HCT116 (cell line): ENCODE measurements at regions not wholly inside any gene's neighbourhood (a gene's known extent, or its start where the extent isn't known, plus 50 kb on each side); places are given as distances from the start of the nearest gene placed in this dataset.

ENCODE experiments used
- ATAC-seq: fragments of 200-7000 bp; cut with Tn5 transposase; 2 replicates; pipeline ENCODE4 v1.9.1; 2020; ENCODE audit warnings: mild to moderate bottlenecking, moderate library complexity
- BruUV-seq: library from RNA; stranded (reverse); fragments of 400-500 nt; replicated peaks from 2 replicates; lab custom pipeline; 2021; lab: Mats Ljungman, UMichigan
- CTCF ChIA-PET: fragments of 300-600 bp; sonication (Branson Sonifier 250); formaldehyde crosslinking; loops from one replicate; lab custom pipeline; 2021; ENCODE audit warnings: antibody characterized with exemption; lab: Charles Lee
- POLR2A ChIA-PET: fragments of 300-600, 350-600 bp; sonication (Branson Sonifier 250); formaldehyde crosslinking; loops from one replicate; lab custom pipeline; 2021; ENCODE audit warnings: antibody characterized with exemption; lab: Charles Lee
- RAD21 ChIA-PET, 2 experiments: fragments of 300-600 bp; sonication (Branson Sonifier 250); formaldehyde crosslinking; loops; one replicate each; lab custom pipeline; 2023; ENCODE audit warnings: low total read pairs in 2 of 2; ENCODE audit not compliant: uncharacterized antibody in 2 of 2, unreplicated experiment in 2 of 2, low non-redundant PET in 1 of 2; lab: Charles Lee
- DNase-seq: peaks from one replicate; pipeline ENCODE4 v3.0.0-alpha.2; 2010; ENCODE audit warnings: low read depth, low spot score
- H2AFZ ChIP-seq: fragments of 200-600 bp; shearing (Covaris generic), sonication (generic); 2 replicates; pipeline ENCODE4 v1.6.1; 2017; ENCODE audit warnings: low read depth, mixed run types, mixed read lengths, antibody characterized with exemption, low read length; ENCODE audit not compliant: poor library complexity, severe bottlenecking
- H3K27ac ChIP-seq: 2 replicates; pipeline ENCODE4 v1.5.1; 2012; ENCODE audit warnings: low read depth, low read length
- H3K27me3 ChIP-seq: fragments of 200-600 bp; sonication (generic); 2 replicates; pipeline ENCODE4 v1.6.1; 2016; ENCODE audit warnings: mixed run types, low read length, mixed read lengths; ENCODE audit not compliant: insufficient read depth
- H3K36me3 ChIP-seq, 2 experiments: fragments of 200-500 bp in 1 of 2; fragments of 200-600 bp in 1 of 2; sonication (Bioruptor generic) in 1 of 2; sonication (generic) in 1 of 2; 2 replicates each; pipeline versions ENCODE4 v1.5.1 to v1.6.1; 2014 to 2016; ENCODE audit warnings: low read length in 2 of 2, inconsistent platforms in 1 of 2, mixed read lengths in 1 of 2, mixed run types in 1 of 2; ENCODE audit not compliant: insufficient read depth in 2 of 2, control insufficient read depth in 1 of 2
- H3K4me1 ChIP-seq, 2 experiments: fragments of 200-600 bp in 1 of 2; sonication (generic) in 1 of 2; 2 replicates each; pipeline versions ENCODE4 v1.5.1 to v1.6.1; 2012 to 2017; ENCODE audit warnings: low read length in 2 of 2, inconsistent platforms in 1 of 2, mild to moderate bottlenecking in 1 of 2, mixed read lengths in 1 of 2, mixed run types in 1 of 2, moderate library complexity in 1 of 2; ENCODE audit not compliant: insufficient read depth in 2 of 2, control insufficient read depth in 1 of 2
- H3K4me2 ChIP-seq: fragments of 200-600 bp; sonication (generic); 2 replicates; pipeline ENCODE4 v1.6.1; 2017; ENCODE audit warnings: mixed run types, low read length, mixed read lengths
- H3K4me3 ChIP-seq, 2 experiments: fragments of 200-600 bp in 1 of 2; sonication (generic) in 1 of 2; replicated peaks in 1 of 2; 2 replicates each; pipeline ENCODE4 v1.5.1; 2011 to 2016; ENCODE audit warnings: low read length in 2 of 2, control low read depth in 1 of 2, low read depth in 1 of 2, mild to moderate bottlenecking in 1 of 2, mixed read lengths in 1 of 2, mixed run types in 1 of 2
- H3K79me2 ChIP-seq: fragments of 200-600 bp; sonication (generic); 2 replicates; pipeline ENCODE4 v1.6.1; 2017; ENCODE audit warnings: mild to moderate bottlenecking, mixed run types, low read length, moderate library complexity, mixed read lengths; ENCODE audit not compliant: insufficient read depth
- H3K9ac ChIP-seq: fragments of 200-600 bp; sonication (generic); 2 replicates; pipeline ENCODE4 v1.6.1; 2016; ENCODE audit warnings: low read length, mixed read lengths
- H3K9me2 ChIP-seq: fragments of 200-600 bp; sonication (generic), shearing (Covaris generic); 2 replicates; pipeline ENCODE4 v1.6.1; 2017; ENCODE audit warnings: mixed run types, mild to moderate bottlenecking, moderate library complexity; ENCODE audit not compliant: insufficient read depth
- H3K9me3 ChIP-seq, 2 experiments: fragments of 200-500 bp in 1 of 2; fragments of 200-600 bp in 1 of 2; sonication (Bioruptor generic) in 1 of 2; sonication (generic) in 1 of 2; 2 replicates each; pipeline ENCODE4 v1.6.1; 2014 to 2017; ENCODE audit warnings: low read length in 2 of 2, mixed read lengths in 2 of 2, inconsistent platforms in 1 of 2, low read depth in 1 of 2, mild to moderate bottlenecking in 1 of 2, mixed run types in 1 of 2, moderate library complexity in 1 of 2; ENCODE audit not compliant: control insufficient read depth in 1 of 2, insufficient read depth in 1 of 2
- H4K20me1 ChIP-seq: fragments of 200-600 bp; sonication (generic), shearing (Covaris generic); 2 replicates; pipeline ENCODE4 v1.6.1; 2017; ENCODE audit warnings: mixed run types, mild to moderate bottlenecking, moderate library complexity; ENCODE audit not compliant: insufficient read depth
- EZH2phosphoT487 ChIP-seq: fragments of 200-600 bp; IDR thresholded peaks from 2 replicates; pipeline ENCODE4 v1.6.1; 2018; ENCODE audit warnings: antibody characterized with exemption, borderline replicate concordance
- intact Hi-C: fragments of 100-400 bp; cut with micrococcal nuclease; formaldehyde crosslinking; loops from 2 replicates; pipeline ENCODE4 v1.10.0; 2022
- TF ChIP-seq, protein P1 (sequence below): IDR thresholded peaks from 2 replicates; pipeline ENCODE4 v1.6.1; 2012; ENCODE audit warnings: low read depth

GRCh38 chr4:62285026-62285425 lies 1084.9 kb downstream of the ADGRL3 start:
- H3K4me2 ChIP-seq: no peak overlapping the region
- H3K9me3 ChIP-seq: peaks cover 13 to 20% of the 10 kb centered on the region in 2 experiments; a peak in 2 of 4 replicates
- H2AFZ ChIP-seq: no peak overlapping the region
- no peak overlapping the region for H3K4me3 ChIP-seq
- H3K4me1 ChIP-seq: no peaks in the 10 kb centered on the region
- RAD21 ChIA-PET: no interaction called here
- no peaks in the 10 kb centered on the region for H3K79me2 ChIP-seq
- no peaks in the 10 kb centered on the region for H3K36me3 ChIP-seq
- H3K9me2 ChIP-seq: no peaks in the 10 kb centered on the region
- H4K20me1 ChIP-seq: no peaks in the 10 kb centered on the region
- H3K27ac ChIP-seq: no peak overlapping the region
- H3K27me3 ChIP-seq: no peaks in the 10 kb centered on the region
- POLR2A ChIA-PET: no interaction called here
- CTCF ChIA-PET: no interaction called here
- no peak overlapping the region for H3K9ac ChIP-seq
- intact Hi-C loops: no loop called here
- ATAC-seq (no peak), DNase-seq (no peak)
- no TSS peak for BruUV-seq
- no peak for TF ChIP-seq EZH2phosphoT487

GRCh38 chr4:62279689-62280088 lies 1079.6 kb downstream of the ADGRL3 start:
- ATAC-seq (no peak), DNase-seq (no peak)
- POLR2A ChIA-PET: no interaction called here
- RAD21 ChIA-PET: no interaction called here
- H3K36me3 ChIP-seq: no peaks in the 10 kb centered on the region
- H4K20me1 ChIP-seq: no peaks in the 10 kb centered on the region
- H3K27ac ChIP-seq: no peak overlapping the region
- H2AFZ ChIP-seq: no peak overlapping the region
- H3K4me1 ChIP-seq: no peaks in the 10 kb centered on the region
- no TSS peak for BruUV-seq
- no peaks in the 10 kb centered on the region for H3K27me3 ChIP-seq
- intact Hi-C loops: no loop called here
- no peaks in the 10 kb centered on the region for H3K79me2 ChIP-seq
- H3K4me2 ChIP-seq: no peak overlapping the region
- peaks cover 18 to 26% of the 10 kb centered on the region in 2 experiments; a peak in 3 of 4 replicates for H3K9me3 ChIP-seq
- H3K9ac ChIP-seq: no peak overlapping the region
- CTCF ChIA-PET: no interaction called here
- H3K9me2 ChIP-seq: no peaks in the 10 kb centered on the region
- H3K4me3 ChIP-seq: no peak overlapping the region
- TF ChIP-seq, protein P1, sequence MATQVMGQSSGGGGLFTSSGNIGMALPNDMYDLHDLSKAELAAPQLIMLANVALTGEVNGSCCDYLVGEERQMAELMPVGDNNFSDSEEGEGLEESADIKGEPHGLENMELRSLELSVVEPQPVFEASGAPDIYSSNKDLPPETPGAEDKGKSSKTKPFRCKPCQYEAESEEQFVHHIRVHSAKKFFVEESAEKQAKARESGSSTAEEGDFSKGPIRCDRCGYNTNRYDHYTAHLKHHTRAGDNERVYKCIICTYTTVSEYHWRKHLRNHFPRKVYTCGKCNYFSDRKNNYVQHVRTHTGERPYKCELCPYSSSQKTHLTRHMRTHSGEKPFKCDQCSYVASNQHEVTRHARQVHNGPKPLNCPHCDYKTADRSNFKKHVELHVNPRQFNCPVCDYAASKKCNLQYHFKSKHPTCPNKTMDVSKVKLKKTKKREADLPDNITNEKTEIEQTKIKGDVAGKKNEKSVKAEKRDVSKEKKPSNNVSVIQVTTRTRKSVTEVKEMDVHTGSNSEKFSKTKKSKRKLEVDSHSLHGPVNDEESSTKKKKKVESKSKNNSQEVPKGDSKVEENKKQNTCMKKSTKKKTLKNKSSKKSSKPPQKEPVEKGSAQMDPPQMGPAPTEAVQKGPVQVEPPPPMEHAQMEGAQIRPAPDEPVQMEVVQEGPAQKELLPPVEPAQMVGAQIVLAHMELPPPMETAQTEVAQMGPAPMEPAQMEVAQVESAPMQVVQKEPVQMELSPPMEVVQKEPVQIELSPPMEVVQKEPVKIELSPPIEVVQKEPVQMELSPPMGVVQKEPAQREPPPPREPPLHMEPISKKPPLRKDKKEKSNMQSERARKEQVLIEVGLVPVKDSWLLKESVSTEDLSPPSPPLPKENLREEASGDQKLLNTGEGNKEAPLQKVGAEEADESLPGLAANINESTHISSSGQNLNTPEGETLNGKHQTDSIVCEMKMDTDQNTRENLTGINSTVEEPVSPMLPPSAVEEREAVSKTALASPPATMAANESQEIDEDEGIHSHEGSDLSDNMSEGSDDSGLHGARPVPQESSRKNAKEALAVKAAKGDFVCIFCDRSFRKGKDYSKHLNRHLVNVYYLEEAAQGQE: no peak
